SH-SY5Y (cell line): ENCODE measurements at regions not wholly inside any gene's neighbourhood (a gene's known extent, or its start where the extent isn't known, plus 50 kb on each side); places are given as distances from the start of the nearest gene placed in this dataset.

Experiments used
- GATA2 ChIP-seq: IDR thresholded peaks from 2 replicates; pipeline ENCODE4 v1.6.1; 2011; ENCODE audit warnings: mild to moderate bottlenecking, low read depth, low read length
- GATA3 ChIP-seq: IDR thresholded peaks from 2 replicates; pipeline ENCODE4 v1.6.1; 2011; ENCODE audit warnings: low read depth, mild to moderate bottlenecking, low read length, moderate library complexity

- no peak for TF ChIP-seq GATA3
- no peak for TF ChIP-seq GATA2
These were observed 292.0 kb downstream of the NFKBIZ start for GRCh38 chr3:102141096-102141927.
